ENCODE measurements at regions not wholly inside any gene's neighbourhood (a gene's known extent, or its start where the extent isn't known, plus 50 kb on each side); places are given as distances from the start of the nearest gene placed in this dataset.

- no peak for TF ChIP-seq POLR2AphosphoS5 (IDR thresholded peaks at IDR 0.05; ENCODE audit: low read depth, low read length)
- TF ChIP-seq TAF1 (IDR thresholded peaks at IDR 0.05; ENCODE audit: borderline replicate concordance, insufficient read depth, low read length) = no peak
- no peak for TF ChIP-seq SIN3A (IDR thresholded peaks at IDR 0.05; ENCODE audit: borderline replicate concordance, insufficient read depth, low read length)
Observed at GRCh38 chr2:120804459-120804858, 68.8 kb downstream of the GLI2 start.
